ENCODE measurements at regions not wholly inside any gene's neighbourhood (a gene's known extent, or its start where the extent isn't known, plus 50 kb on each side); places are given as distances from the start of the nearest gene placed in this dataset.

GRCh38 chr10:130400890-130401289, 264.7 kb downstream of the GLRX3 start:
- DNase-seq (ENCODE audit: low read depth, low spot score) (no peak), ATAC-seq (no peak)
- peaks cover 8% of the 10 kb centered on the region for H3K27me3 ChIP-seq (ENCODE audit: control insufficient read depth, insufficient read depth, low read length)
- H3K4me1 ChIP-seq (ENCODE audit: control insufficient read depth, insufficient read depth, low read length): no peaks in the 10 kb centered on the region
- TF ChIP-seq TCF7L2 (IDR thresholded peaks at IDR 0.05; ENCODE audit: low read depth, low read length): no peak
- no peak for TF ChIP-seq REST (IDR thresholded peaks at IDR 0.05; ENCODE audit: insufficient read depth in 1 of 2, low read depth in 2 of 2, low read length in 1 of 2)
- TF ChIP-seq CTCF (IDR thresholded peaks at IDR 0.05): no peak
- TF ChIP-seq SIN3A (IDR thresholded peaks at IDR 0.05; ENCODE audit: borderline replicate concordance, insufficient read depth, low read depth, low read length): no peak
- TF ChIP-seq POLR2AphosphoS5 (IDR thresholded peaks at IDR 0.05; ENCODE audit: low read depth, low read length): no peak
- CTCF ChIA-PET: no interaction called here
- no peaks in the 10 kb centered on the region; the same call in 1 of the 2 replicates for H3K9me3 ChIP-seq (ENCODE audit: control insufficient read depth, insufficient read depth, low read depth, low read length)
- intact Hi-C loops (cut with micrococcal nuclease; ENCODE audit: unreplicated experiment): no loop called here
- in situ Hi-C loops (cut with HindIII; ENCODE audit: low pct_unique_long_range_greater_than_20kb, low sequenced_read_pairs): no loop called here
- no peak overlapping the region for H3K4me3 ChIP-seq (ENCODE audit: low read depth in 2 of 2, low read length in 2 of 2)
- POLR2A ChIA-PET: no interaction called here
- no peaks in the 10 kb centered on the region for H3K36me3 ChIP-seq (ENCODE audit: control insufficient read depth, insufficient read depth, low read length)
- H3K27ac ChIP-seq (ENCODE audit: low read length): no peak overlapping the region
- no TSS peak for BruUV-seq (replicated peaks)

- Histone ChIP-seq H3K9me3 (ENCODE audit: control insufficient read depth, insufficient read depth, low read depth, low read length) (no peaks in the 10 kb centered on the region; the same call in 1 of the 2 replicates), H3K4me3 (ENCODE audit: low read depth in 2 of 2, low read length in 2 of 2) (no peak overlapping the region), H3K27ac (ENCODE audit: low read length) (no peak overlapping the region), H3K27me3 (ENCODE audit: control insufficient read depth, insufficient read depth, low read length) (peaks cover 8% of the 10 kb centered on the region), H3K36me3 (ENCODE audit: control insufficient read depth, insufficient read depth, low read length) (no peaks in the 10 kb centered on the region), H3K4me1 (ENCODE audit: control insufficient read depth, insufficient read depth, low read length) (no peaks in the 10 kb centered on the region)
- ATAC-seq (no peak), DNase-seq (ENCODE audit: low read depth, low spot score) (no peak)
- no TSS peak for BruUV-seq (replicated peaks)
- TF ChIP-seq CTCF (IDR thresholded peaks at IDR 0.05) (no peak), SIN3A (IDR thresholded peaks at IDR 0.05; ENCODE audit: borderline replicate concordance, insufficient read depth, low read depth, low read length) (no peak), REST (IDR thresholded peaks at IDR 0.05; ENCODE audit: insufficient read depth in 1 of 2, low read depth in 2 of 2, low read length in 1 of 2) (no peak), POLR2AphosphoS5 (IDR thresholded peaks at IDR 0.05; ENCODE audit: low read depth, low read length) (no peak), TCF7L2 (IDR thresholded peaks at IDR 0.05; ENCODE audit: low read depth, low read length) (no peak)
- intact Hi-C loops (cut with micrococcal nuclease; ENCODE audit: unreplicated experiment): no loop called here
- in situ Hi-C loops (cut with HindIII; ENCODE audit: low pct_unique_long_range_greater_than_20kb, low sequenced_read_pairs): no loop called here
- ChIA-PET CTCF (no interaction called here), POLR2A (no interaction called here)
Observed at GRCh38 chr10:130401860-130402765, 265.9 kb downstream of the GLRX3 start.
